HL-60 (cell line): ENCODE measurements at regions not wholly inside any gene's neighbourhood (a gene's known extent, or its start where the extent isn't known, plus 50 kb on each side); places are given as distances from the start of the nearest gene placed in this dataset.
"Not testable (repeated sequence)": the region's sequence is repeated elsewhere in the genome, so short reads cannot be mapped to it uniquely, and the experiment has no call there.

Source experiments
- DNase-seq, 2 experiments: peaks; one replicate each; pipeline ENCODE4 v3.0.0-alpha.2; 2010 to 2020; ENCODE audit warnings: low read depth in 1 of 2, low spot score in 1 of 2
- H3K27ac ChIP-seq: fragments of 250-450 bp; sonication (Bioruptor Pico); replicated peaks from 2 replicates; pipeline ENCODE4 v1.5.1; 2020; ENCODE audit warnings: mild to moderate bottlenecking, moderate library complexity
- H3K27me3 ChIP-seq: fragments of 250-450 bp; sonication (Bioruptor Pico); 2 replicates; pipeline ENCODE4 v1.5.1; 2021; ENCODE audit warnings: mild to moderate bottlenecking, moderate library complexity; ENCODE audit not compliant: insufficient read depth, poor library complexity, severe bottlenecking
- H3K4me3 ChIP-seq: replicated peaks from 2 replicates; pipeline ENCODE4 v1.5.1; 2011; ENCODE audit warnings: mild to moderate bottlenecking, control low read depth, low read length; ENCODE audit not compliant: insufficient read depth
- GABPA ChIP-seq: IDR thresholded peaks from 2 replicates; pipeline ENCODE4 v1.6.1; 2012; ENCODE audit warnings: low read depth
- POLR2AphosphoS5 ChIP-seq: IDR thresholded peaks from 2 replicates; pipeline ENCODE4 v1.6.1; 2012; ENCODE audit warnings: low read depth
- SPI1 ChIP-seq: IDR thresholded peaks from 2 replicates; pipeline ENCODE4 v1.6.1; 2012; ENCODE audit warnings: low read depth, mild to moderate bottlenecking, borderline replicate concordance
- TF ChIP-seq, protein P1 (sequence below): IDR thresholded peaks from 2 replicates; pipeline ENCODE4 v1.6.1; 2012; ENCODE audit warnings: low read depth; ENCODE audit not compliant: insufficient replicate concordance
- TF ChIP-seq, protein P2 (sequence below): IDR thresholded peaks from one replicate; pipeline ENCODE4 v1.5.1; 2011; ENCODE audit warnings: low read length, control low read depth, inconsistent platforms; ENCODE audit not compliant: insufficient read depth

DNA sequence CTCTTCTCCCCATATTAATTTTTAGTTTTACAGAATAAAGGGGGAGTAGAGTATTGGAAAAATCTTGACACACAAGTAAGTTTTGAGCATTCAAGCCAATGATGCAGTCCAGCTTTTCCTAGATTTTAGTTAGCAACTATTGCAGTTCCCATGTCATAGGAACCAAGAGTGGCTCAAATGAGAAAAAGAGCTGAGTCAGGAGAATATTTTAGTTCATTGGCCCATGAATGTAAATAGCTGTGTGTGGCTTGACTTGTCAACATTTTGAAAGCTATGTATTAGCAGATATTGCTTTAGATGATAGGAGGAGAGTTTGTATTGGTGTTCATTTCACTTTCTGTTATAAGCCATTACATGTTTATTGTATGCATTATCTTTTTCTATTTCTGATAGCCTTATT is 853.7 kb downstream of the PLOD2 start:
- H3K27ac ChIP-seq = no peak overlapping the region
- DNase-seq = no peak
- no peaks in the 10 kb centered on the region for H3K27me3 ChIP-seq
- H3K4me3 ChIP-seq = no peak overlapping the region
- TF ChIP-seq GABPA = no peak
- TF ChIP-seq POLR2AphosphoS5 = no peak
- TF ChIP-seq, protein P1, sequence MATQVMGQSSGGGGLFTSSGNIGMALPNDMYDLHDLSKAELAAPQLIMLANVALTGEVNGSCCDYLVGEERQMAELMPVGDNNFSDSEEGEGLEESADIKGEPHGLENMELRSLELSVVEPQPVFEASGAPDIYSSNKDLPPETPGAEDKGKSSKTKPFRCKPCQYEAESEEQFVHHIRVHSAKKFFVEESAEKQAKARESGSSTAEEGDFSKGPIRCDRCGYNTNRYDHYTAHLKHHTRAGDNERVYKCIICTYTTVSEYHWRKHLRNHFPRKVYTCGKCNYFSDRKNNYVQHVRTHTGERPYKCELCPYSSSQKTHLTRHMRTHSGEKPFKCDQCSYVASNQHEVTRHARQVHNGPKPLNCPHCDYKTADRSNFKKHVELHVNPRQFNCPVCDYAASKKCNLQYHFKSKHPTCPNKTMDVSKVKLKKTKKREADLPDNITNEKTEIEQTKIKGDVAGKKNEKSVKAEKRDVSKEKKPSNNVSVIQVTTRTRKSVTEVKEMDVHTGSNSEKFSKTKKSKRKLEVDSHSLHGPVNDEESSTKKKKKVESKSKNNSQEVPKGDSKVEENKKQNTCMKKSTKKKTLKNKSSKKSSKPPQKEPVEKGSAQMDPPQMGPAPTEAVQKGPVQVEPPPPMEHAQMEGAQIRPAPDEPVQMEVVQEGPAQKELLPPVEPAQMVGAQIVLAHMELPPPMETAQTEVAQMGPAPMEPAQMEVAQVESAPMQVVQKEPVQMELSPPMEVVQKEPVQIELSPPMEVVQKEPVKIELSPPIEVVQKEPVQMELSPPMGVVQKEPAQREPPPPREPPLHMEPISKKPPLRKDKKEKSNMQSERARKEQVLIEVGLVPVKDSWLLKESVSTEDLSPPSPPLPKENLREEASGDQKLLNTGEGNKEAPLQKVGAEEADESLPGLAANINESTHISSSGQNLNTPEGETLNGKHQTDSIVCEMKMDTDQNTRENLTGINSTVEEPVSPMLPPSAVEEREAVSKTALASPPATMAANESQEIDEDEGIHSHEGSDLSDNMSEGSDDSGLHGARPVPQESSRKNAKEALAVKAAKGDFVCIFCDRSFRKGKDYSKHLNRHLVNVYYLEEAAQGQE = no peak
- TF ChIP-seq, protein P2, sequence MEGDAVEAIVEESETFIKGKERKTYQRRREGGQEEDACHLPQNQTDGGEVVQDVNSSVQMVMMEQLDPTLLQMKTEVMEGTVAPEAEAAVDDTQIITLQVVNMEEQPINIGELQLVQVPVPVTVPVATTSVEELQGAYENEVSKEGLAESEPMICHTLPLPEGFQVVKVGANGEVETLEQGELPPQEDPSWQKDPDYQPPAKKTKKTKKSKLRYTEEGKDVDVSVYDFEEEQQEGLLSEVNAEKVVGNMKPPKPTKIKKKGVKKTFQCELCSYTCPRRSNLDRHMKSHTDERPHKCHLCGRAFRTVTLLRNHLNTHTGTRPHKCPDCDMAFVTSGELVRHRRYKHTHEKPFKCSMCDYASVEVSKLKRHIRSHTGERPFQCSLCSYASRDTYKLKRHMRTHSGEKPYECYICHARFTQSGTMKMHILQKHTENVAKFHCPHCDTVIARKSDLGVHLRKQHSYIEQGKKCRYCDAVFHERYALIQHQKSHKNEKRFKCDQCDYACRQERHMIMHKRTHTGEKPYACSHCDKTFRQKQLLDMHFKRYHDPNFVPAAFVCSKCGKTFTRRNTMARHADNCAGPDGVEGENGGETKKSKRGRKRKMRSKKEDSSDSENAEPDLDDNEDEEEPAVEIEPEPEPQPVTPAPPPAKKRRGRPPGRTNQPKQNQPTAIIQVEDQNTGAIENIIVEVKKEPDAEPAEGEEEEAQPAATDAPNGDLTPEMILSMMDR = no peak

DNA sequence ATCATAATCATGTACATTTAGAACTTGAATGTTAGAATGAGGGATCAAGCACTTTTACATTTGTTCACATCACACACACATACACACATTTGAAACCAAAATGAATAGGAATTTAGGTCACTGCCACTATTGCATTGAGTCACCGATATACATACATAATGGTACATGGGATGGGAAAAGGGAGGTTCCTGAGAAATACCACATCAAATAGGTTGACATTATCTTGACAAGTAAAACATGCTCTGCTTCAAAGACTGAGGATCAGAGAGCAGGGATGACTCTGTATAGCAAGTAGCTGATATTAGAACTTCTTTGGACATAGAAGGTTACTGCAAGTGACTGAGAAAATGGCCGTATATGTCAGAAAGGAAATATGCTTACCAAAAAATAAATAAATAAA is 847.2 kb downstream of the PLOD2 start:
- no peak for TF ChIP-seq SPI1
- TF ChIP-seq GABPA = no peak
- no peak for TF ChIP-seq POLR2AphosphoS5
- TF ChIP-seq, protein P2 = no peak
- TF ChIP-seq, protein P1 = no peak
- no peak for DNase-seq
- Histone ChIP-seq H3K27ac (no peak overlapping the region), H3K4me3 (no peak overlapping the region), H3K27me3 (no peaks in the 10 kb centered on the region)

DNA sequence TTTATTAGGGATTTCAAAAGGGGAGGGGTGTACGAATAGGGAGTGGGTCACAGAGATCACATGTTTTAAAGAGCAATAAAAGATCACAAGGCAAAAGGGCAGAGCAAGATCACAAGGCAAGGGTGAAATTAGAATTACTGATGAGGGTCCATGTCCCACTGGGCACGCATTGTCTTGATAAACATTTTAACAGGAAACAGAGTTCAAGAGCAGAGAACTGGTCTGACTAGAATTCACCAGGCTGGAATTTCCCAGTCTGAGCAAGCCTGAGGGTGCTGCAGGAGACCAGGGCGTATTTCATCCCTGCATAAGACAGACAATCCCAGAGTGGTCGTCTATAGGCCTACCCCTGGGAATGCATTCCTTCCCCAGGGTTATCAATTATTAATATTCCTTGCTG is 844.7 kb downstream of the PLOD2 start:
- H3K27ac ChIP-seq, H3K4me3 ChIP-seq, H3K27me3 ChIP-seq, DNase-seq: not testable (repeated sequence)

DNA sequence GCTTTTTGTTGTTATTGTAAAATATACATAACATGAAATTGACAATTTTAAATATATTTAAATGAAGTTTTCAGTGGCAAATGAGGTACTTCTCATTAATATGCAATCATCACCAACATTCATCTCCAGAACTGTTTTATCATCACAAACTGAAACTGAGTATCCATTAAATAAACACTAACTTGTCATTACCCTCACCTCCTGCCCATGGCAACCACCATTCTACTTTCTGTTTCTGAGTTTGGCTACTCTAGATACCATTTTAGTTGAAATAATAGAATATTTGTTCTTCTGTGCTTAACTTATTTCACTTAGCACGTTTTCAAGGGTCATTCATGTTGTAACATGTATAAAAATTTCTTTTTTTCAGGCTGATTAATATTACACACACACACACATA is 834.3 kb downstream of the PLOD2 start:
- TF ChIP-seq, protein P2 = no peak
- TF ChIP-seq, protein P1 = no peak
- no peak for TF ChIP-seq POLR2AphosphoS5
- TF ChIP-seq SPI1 = no peak
- TF ChIP-seq GABPA = no peak
- Histone ChIP-seq H3K27me3 (no peaks in the 10 kb centered on the region), H3K27ac (no peak overlapping the region), H3K4me3 (no peak overlapping the region)
- no peak for DNase-seq

DNA sequence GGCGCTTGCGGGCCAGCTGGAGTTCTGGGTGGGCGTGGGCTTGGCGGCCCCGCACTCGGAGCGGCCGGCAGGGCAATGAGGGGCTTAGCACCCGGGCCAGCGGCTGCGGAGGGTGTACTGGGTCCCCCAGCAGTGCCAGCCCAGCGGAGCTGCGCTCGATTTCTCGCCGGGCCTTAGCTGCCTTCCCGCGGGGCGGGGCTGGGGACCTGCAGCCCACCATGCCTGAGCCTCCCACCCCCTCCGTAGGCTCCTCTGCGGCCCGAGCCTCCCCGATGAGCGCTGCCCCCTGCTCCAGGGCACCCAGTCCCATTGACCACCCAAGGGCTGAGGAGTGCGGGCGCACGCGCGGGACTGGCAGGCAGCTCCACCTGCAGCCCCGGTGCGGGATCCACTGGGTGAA is 827.6 kb downstream of the PLOD2 start:
- H3K4me3 ChIP-seq, DNase-seq, H3K27ac ChIP-seq: not testable (repeated sequence)

More for the DNA sequence above, 827.6 kb downstream of the PLOD2 start:
- H3K27me3 ChIP-seq = not testable (repeated sequence)
